ENCODE measurements at regions not wholly inside any gene's neighbourhood (a gene's known extent, or its start where the extent isn't known, plus 50 kb on each side); places are given as distances from the start of the nearest gene placed in this dataset.

DNA sequence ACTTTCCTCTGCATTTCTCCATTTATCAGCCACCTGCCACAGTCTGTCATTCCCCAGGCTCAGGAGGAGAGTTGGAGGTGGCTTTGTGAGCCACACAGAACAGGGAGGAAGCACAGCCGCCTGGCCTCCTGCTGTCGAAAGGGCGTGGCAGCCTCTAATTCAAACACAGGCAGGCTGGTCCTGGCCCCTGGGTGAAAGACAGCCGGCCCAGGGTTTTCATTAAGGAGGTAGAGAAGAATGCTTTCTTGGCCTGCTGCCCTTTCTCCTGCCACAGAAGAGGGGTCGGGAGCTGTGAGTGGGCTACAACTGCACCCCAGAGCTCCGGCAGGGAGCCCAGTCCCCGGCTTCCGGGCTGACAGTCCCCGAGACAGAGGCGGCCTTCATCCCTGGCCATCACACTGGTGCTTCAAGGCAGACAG is 108.6 kb upstream of the FZD10 start:
- Histone ChIP-seq H2AFZ (ENCODE audit: low read depth) (no peak overlapping the region), H3K36me3 (replicated peaks in 1 of 2; ENCODE audit: control insufficient read depth in 1 of 2, insufficient read depth in 2 of 2, low read length in 1 of 2) (no peaks in the 10 kb centered on the region), H3F3A (replicated peaks; ENCODE audit: insufficient read depth) (no peaks in the 10 kb centered on the region), H3K9me3 (no peaks in the 10 kb centered on the region), H3K27me3 (ENCODE audit: insufficient read depth) (no peaks in the 10 kb centered on the region), H3K9ac (no peak overlapping the region), H3K4me3 (ENCODE audit: low read depth in 2 of 2, low read length in 1 of 2) (no peak overlapping the region), H3K4me1 (ENCODE audit: control insufficient read depth in 1 of 2, insufficient read depth in 2 of 2, low read depth in 1 of 2, low read length in 1 of 2) (no peaks in the 10 kb centered on the region), H4K20me1 (ENCODE audit: insufficient read depth) (no peaks in the 10 kb centered on the region), H3K4me2 (no peak overlapping the region), H3K9me2 (no peaks in the 10 kb centered on the region), H3K27ac (ENCODE audit: low read depth in 2 of 2, low read length in 1 of 2) (no peak overlapping the region), H3K79me2 (ENCODE audit: insufficient read depth) (no peaks in the 10 kb centered on the region)
- TF ChIP-seq NFIC (IDR thresholded peaks at IDR 0.05; ENCODE audit: borderline replicate concordance) (no peak), TAF1 (IDR thresholded peaks at IDR 0.05; ENCODE audit: borderline replicate concordance, low read depth, low read length) (no peak), POLR2AphosphoS5 (IDR thresholded peaks at IDR 0.05; ENCODE audit: low read depth, low read length) (no peak), JUND (IDR thresholded peaks at IDR 0.05) (no peak), RFX5 (IDR thresholded peaks at IDR 0.05; ENCODE audit: low read length) (no peak), EP300 (IDR thresholded peaks at IDR 0.05; ENCODE audit: borderline replicate concordance in 1 of 2, low read depth in 1 of 2, low read length in 1 of 2) (no peak), RCOR1 (IDR thresholded peaks at IDR 0.05; ENCODE audit: low read length) (no peak), MXI1 (IDR thresholded peaks at IDR 0.05; ENCODE audit: low read depth, low read length) (no peak), TEAD4 (IDR thresholded peaks at IDR 0.05; ENCODE audit: borderline replicate concordance, insufficient read depth) (no peak), FOXM1 (IDR thresholded peaks at IDR 0.05; ENCODE audit: low read depth) (no peak), SIN3A (IDR thresholded peaks at IDR 0.05; ENCODE audit: borderline replicate concordance, low read depth, low read length) (no peak), ELF1 (IDR thresholded peaks at IDR 0.05) (no peak), RXRA (IDR thresholded peaks at IDR 0.05; ENCODE audit: borderline replicate concordance, low read depth) (no peak), CHD2 (IDR thresholded peaks at IDR 0.05; ENCODE audit: low read length, partially characterized antibody) (no peak), YY1 (IDR thresholded peaks at IDR 0.05; ENCODE audit: low read depth) (no peak)
- TF ChIP-seq, protein P1, sequence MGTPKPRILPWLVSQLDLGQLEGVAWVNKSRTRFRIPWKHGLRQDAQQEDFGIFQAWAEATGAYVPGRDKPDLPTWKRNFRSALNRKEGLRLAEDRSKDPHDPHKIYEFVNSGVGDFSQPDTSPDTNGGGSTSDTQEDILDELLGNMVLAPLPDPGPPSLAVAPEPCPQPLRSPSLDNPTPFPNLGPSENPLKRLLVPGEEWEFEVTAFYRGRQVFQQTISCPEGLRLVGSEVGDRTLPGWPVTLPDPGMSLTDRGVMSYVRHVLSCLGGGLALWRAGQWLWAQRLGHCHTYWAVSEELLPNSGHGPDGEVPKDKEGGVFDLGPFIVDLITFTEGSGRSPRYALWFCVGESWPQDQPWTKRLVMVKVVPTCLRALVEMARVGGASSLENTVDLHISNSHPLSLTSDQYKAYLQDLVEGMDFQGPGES (IDR thresholded peaks at IDR 0.05; ENCODE audit: low read depth, low read length) = no peak
- TF ChIP-seq, protein P2, sequence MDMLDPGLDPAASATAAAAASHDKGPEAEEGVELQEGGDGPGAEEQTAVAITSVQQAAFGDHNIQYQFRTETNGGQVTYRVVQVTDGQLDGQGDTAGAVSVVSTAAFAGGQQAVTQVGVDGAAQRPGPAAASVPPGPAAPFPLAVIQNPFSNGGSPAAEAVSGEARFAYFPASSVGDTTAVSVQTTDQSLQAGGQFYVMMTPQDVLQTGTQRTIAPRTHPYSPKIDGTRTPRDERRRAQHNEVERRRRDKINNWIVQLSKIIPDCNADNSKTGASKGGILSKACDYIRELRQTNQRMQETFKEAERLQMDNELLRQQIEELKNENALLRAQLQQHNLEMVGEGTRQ (IDR thresholded peaks at IDR 0.05; ENCODE audit: borderline replicate concordance, low read depth, low read length) = no peak
- TF ChIP-seq, protein P3, sequence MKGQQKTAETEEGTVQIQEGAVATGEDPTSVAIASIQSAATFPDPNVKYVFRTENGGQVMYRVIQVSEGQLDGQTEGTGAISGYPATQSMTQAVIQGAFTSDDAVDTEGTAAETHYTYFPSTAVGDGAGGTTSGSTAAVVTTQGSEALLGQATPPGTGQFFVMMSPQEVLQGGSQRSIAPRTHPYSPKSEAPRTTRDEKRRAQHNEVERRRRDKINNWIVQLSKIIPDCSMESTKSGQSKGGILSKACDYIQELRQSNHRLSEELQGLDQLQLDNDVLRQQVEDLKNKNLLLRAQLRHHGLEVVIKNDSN (IDR thresholded peaks at IDR 0.05; ENCODE audit: borderline replicate concordance, low read depth) = no peak
- WGBS (ENCODE audit: low lambda C conversion rate) = 28% methylated on average over 10 of the region's 10 CpGs
- DNase-seq = no peak
- ChIA-PET POLR2A (no interaction called here), CTCF (interaction anchor here (0.9 to 1.6 kb wide), 5 partner anchors 11 to 694 kb away, joined by 3 to 8 read pairs (median 5); no protein-coding TSS in a partner anchor)

All from SK-N-SH (cell line).